Activated CD4-positive, alpha-beta T cell treated with anti-CD3 and anti-CD28 coated beads, Interleukin-2, amount 10 ng/mL, durations not matched to agents 7 days and 5 days (primary cell): ENCODE measurements at regions not wholly inside any gene's neighbourhood (a gene's known extent, or its start where the extent isn't known, plus 50 kb on each side); places are given as distances from the start of the nearest gene placed in this dataset.

ENCODE experiments used
- CTCF ChIA-PET: fragments of 350-600 bp; sonication (Branson Sonifier 250); formaldehyde crosslinking; loops from one replicate; lab custom pipeline; 2021; ENCODE audit warnings: antibody characterized with exemption; lab: Charles Lee
- POLR2A ChIA-PET: fragments of 350-600 bp; sonication (Branson Sonifier 250); formaldehyde crosslinking; loops from one replicate; lab custom pipeline; 2021; ENCODE audit warnings: antibody characterized with exemption; lab: Charles Lee
- DNase-seq: peaks from one replicate; pipeline ENCODE4 v3.0.0-alpha.2; 2020
- H3K27ac Mint-ChIP-seq: one replicate; pipeline ENCODE4 v1.8.0; 2021; ENCODE audit warnings: mild to moderate bottlenecking, moderate library complexity, mixed read lengths
- H3K27me3 Mint-ChIP-seq: one replicate; pipeline ENCODE4 v1.8.0; 2021; ENCODE audit warnings: mixed read lengths
- H3K36me3 Mint-ChIP-seq: one replicate; pipeline ENCODE4 v1.8.0; 2021; ENCODE audit warnings: low read depth, mixed read lengths
- H3K4me1 Mint-ChIP-seq: one replicate; pipeline ENCODE4 v1.8.0; 2021; ENCODE audit warnings: mixed read lengths
- H3K4me3 Mint-ChIP-seq: one replicate; pipeline ENCODE4 v1.8.0; 2021; ENCODE audit warnings: mild to moderate bottlenecking, moderate library complexity, mixed read lengths
- H3K9me3 Mint-ChIP-seq: one replicate; pipeline ENCODE4 v1.8.0; 2021; ENCODE audit warnings: mixed read lengths

GRCh38 chr16:86382774-86383407 lies 127.4 kb upstream of the FOXF1 start:
- DNase-seq = no peak
- H3K27me3 Mint-ChIP-seq = no peaks in the 10 kb centered on the region
- H3K4me1 Mint-ChIP-seq = no peaks in the 10 kb centered on the region
- ChIA-PET CTCF (no interaction called here), POLR2A (no interaction called here)
- H3K36me3 Mint-ChIP-seq = no peaks in the 10 kb centered on the region
- no peaks in the 10 kb centered on the region for H3K9me3 Mint-ChIP-seq
- H3K4me3 Mint-ChIP-seq = no peak overlapping the region
- H3K27ac Mint-ChIP-seq = no peak overlapping the region

GRCh38 chr16:86383488-86384262 lies 126.7 kb upstream of the FOXF1 start:
- H3K36me3 Mint-ChIP-seq = no peaks in the 10 kb centered on the region
- POLR2A ChIA-PET = no interaction called here
- DNase-seq = no peak
- CTCF ChIA-PET = no interaction called here
- H3K4me3 Mint-ChIP-seq = no peak overlapping the region
- H3K4me1 Mint-ChIP-seq = no peaks in the 10 kb centered on the region
- no peak overlapping the region for H3K27ac Mint-ChIP-seq
- H3K9me3 Mint-ChIP-seq = no peaks in the 10 kb centered on the region
- H3K27me3 Mint-ChIP-seq = no peaks in the 10 kb centered on the region

GRCh38 chr16:86384263-86384649 lies 126.1 kb upstream of the FOXF1 start:
- Mint-ChIP-seq H3K4me3 (no peak overlapping the region), H3K27ac (no peak overlapping the region), H3K36me3 (no peaks in the 10 kb centered on the region), H3K9me3 (no peaks in the 10 kb centered on the region), H3K27me3 (no peaks in the 10 kb centered on the region), H3K4me1 (no peaks in the 10 kb centered on the region)
- DNase-seq = no peak
- POLR2A ChIA-PET = no interaction called here
- CTCF ChIA-PET = no interaction called here

- ChIA-PET CTCF (no interaction called here), POLR2A (no interaction called here)
- Mint-ChIP-seq H3K4me1 (no peaks in the 10 kb centered on the region), H3K27me3 (no peaks in the 10 kb centered on the region), H3K4me3 (no peak overlapping the region), H3K36me3 (no peaks in the 10 kb centered on the region), H3K27ac (no peak overlapping the region), H3K9me3 (no peaks in the 10 kb centered on the region)
- DNase-seq = no peak
Measured at GRCh38 chr16:86384980-86385379, 125.3 kb upstream of the FOXF1 start.

- Mint-ChIP-seq H3K9me3 (no peaks in the 10 kb centered on the region), H3K27me3 (no peaks in the 10 kb centered on the region), H3K4me3 (no peak overlapping the region), H3K36me3 (no peaks in the 10 kb centered on the region), H3K4me1 (no peaks in the 10 kb centered on the region), H3K27ac (no peak overlapping the region)
- ChIA-PET CTCF (no interaction called here), POLR2A (no interaction called here)
- no peak for DNase-seq
Measured at GRCh38 chr16:86387468-86388440, 122.6 kb upstream of the FOXF1 start.

GRCh38 chr16:86388976-86389375 lies 121.4 kb upstream of the FOXF1 start:
- H3K36me3 Mint-ChIP-seq = no peaks in the 10 kb centered on the region
- no peaks in the 10 kb centered on the region for H3K4me1 Mint-ChIP-seq
- H3K4me3 Mint-ChIP-seq = no peak overlapping the region
- CTCF ChIA-PET = no interaction called here
- no peak overlapping the region for H3K27ac Mint-ChIP-seq
- no peak for DNase-seq
- no peaks in the 10 kb centered on the region for H3K9me3 Mint-ChIP-seq
- POLR2A ChIA-PET = no interaction called here
- H3K27me3 Mint-ChIP-seq = no peaks in the 10 kb centered on the region

GRCh38 chr16:86389566-86390328 lies 120.6 kb upstream of the FOXF1 start:
- no peaks in the 10 kb centered on the region for H3K36me3 Mint-ChIP-seq
- no peak overlapping the region for H3K27ac Mint-ChIP-seq
- no peaks in the 10 kb centered on the region for H3K9me3 Mint-ChIP-seq
- no peaks in the 10 kb centered on the region for H3K27me3 Mint-ChIP-seq
- no peak for DNase-seq
- H3K4me1 Mint-ChIP-seq = no peaks in the 10 kb centered on the region
- no peak overlapping the region for H3K4me3 Mint-ChIP-seq
- POLR2A ChIA-PET = no interaction called here
- CTCF ChIA-PET = no interaction called here

GRCh38 chr16:86390335-86390734 lies 120.0 kb upstream of the FOXF1 start:
- DNase-seq = no peak
- CTCF ChIA-PET = no interaction called here
- no peaks in the 10 kb centered on the region for H3K27me3 Mint-ChIP-seq
- no peak overlapping the region for H3K4me3 Mint-ChIP-seq
- POLR2A ChIA-PET = no interaction called here
- no peaks in the 10 kb centered on the region for H3K4me1 Mint-ChIP-seq
- H3K36me3 Mint-ChIP-seq = no peaks in the 10 kb centered on the region
- H3K9me3 Mint-ChIP-seq = no peaks in the 10 kb centered on the region
- H3K27ac Mint-ChIP-seq = no peak overlapping the region

GRCh38 chr16:86391486-86391885 lies 118.8 kb upstream of the FOXF1 start:
- DNase-seq = no peak
- Mint-ChIP-seq H3K27me3 (no peaks in the 10 kb centered on the region), H3K9me3 (no peaks in the 10 kb centered on the region), H3K4me3 (no peak overlapping the region), H3K4me1 (no peaks in the 10 kb centered on the region), H3K36me3 (no peaks in the 10 kb centered on the region), H3K27ac (no peak overlapping the region)
- POLR2A ChIA-PET = interaction anchor here (0.6 kb wide), 1 partner anchor 71 kb away, joined by 3 read pairs; no protein-coding TSS in a partner anchor
- CTCF ChIA-PET = no interaction called here

GRCh38 chr16:86391984-86392383 lies 118.3 kb upstream of the FOXF1 start:
- DNase-seq = no peak
- Mint-ChIP-seq H3K9me3 (no peaks in the 10 kb centered on the region), H3K27ac (no peak overlapping the region), H3K27me3 (no peaks in the 10 kb centered on the region), H3K4me1 (no peaks in the 10 kb centered on the region), H3K36me3 (no peaks in the 10 kb centered on the region), H3K4me3 (no peak overlapping the region)
- POLR2A ChIA-PET = no interaction called here
- CTCF ChIA-PET = no interaction called here

GRCh38 chr16:86392436-86393152 lies 117.7 kb upstream of the FOXF1 start:
- H3K27ac Mint-ChIP-seq = no peak overlapping the region
- DNase-seq = no peak
- H3K4me3 Mint-ChIP-seq = no peak overlapping the region
- ChIA-PET CTCF (no interaction called here), POLR2A (no interaction called here)
- H3K27me3 Mint-ChIP-seq = no peaks in the 10 kb centered on the region
- H3K9me3 Mint-ChIP-seq = no peaks in the 10 kb centered on the region
- H3K36me3 Mint-ChIP-seq = no peaks in the 10 kb centered on the region
- H3K4me1 Mint-ChIP-seq = no peaks in the 10 kb centered on the region
